GM12878 (cell line): ENCODE measurements at regions not wholly inside any gene's neighbourhood (a gene's known extent, or its start where the extent isn't known, plus 50 kb on each side); places are given as distances from the start of the nearest gene placed in this dataset.

Experiments
- ATAC-seq: fragments of 200-7000 bp; cut with Tn5 transposase; 3 replicates; pipeline ENCODE4 v1.9.1; 2020; ENCODE audit warnings: mild to moderate bottlenecking, moderate library complexity
- BruUV-seq: library from RNA; stranded (reverse); fragments of 400-500 nt; replicated peaks from 2 replicates; lab custom pipeline; 2021; lab: Mats Ljungman, UMichigan
- CTCF ChIA-PET: fragments of 300-600 bp; sonication (Branson Sonifier 250); formaldehyde crosslinking; extraction: SDS; loops from one replicate; lab custom pipeline; 2021; ENCODE audit warnings: inconsistent platforms; lab: Yijun Ruan, JAX
- POLR2A ChIA-PET: fragments of 350-600 bp; formaldehyde crosslinking; extraction: SDS; loops from one replicate; lab custom pipeline; 2021; ENCODE audit warnings: inconsistent platforms; lab: Charles Lee
- RAD21 ChIA-PET: fragments of 300-600 bp; sonication (Branson Sonifier 250); formaldehyde crosslinking; loops from one replicate; lab custom pipeline; 2023; ENCODE audit warnings: antibody characterized with exemption; ENCODE audit not compliant: unreplicated experiment; lab: Charles Lee
- SMC1A ChIA-PET: fragments of 300-600 bp; sonication (Branson Sonifier 250); formaldehyde crosslinking; loops from one replicate; lab custom pipeline; 2023; ENCODE audit not compliant: unreplicated experiment, uncharacterized antibody; lab: Charles Lee
- DNase-seq: peaks from one replicate; pipeline ENCODE4 v3.0.0-alpha.2; 2011; ENCODE audit warnings: low read depth, low spot score
- FAIRE-seq: peaks from 3 replicates; lab custom pipeline; 2011; peaks lifted over from hg19 to GRCh38; lab: Jason Lieb, UNC
- H2AFZ ChIP-seq: 2 replicates; pipeline ENCODE4 v1.6.0; 2011; ENCODE audit warnings: low read depth, low read length, control low read depth; ENCODE audit not compliant: control insufficient read depth
- H3K27ac ChIP-seq: 2 replicates; pipeline ENCODE4 v1.5.1; 2011; ENCODE audit warnings: control low read depth; ENCODE audit not compliant: control insufficient read depth, insufficient read depth
- H3K27me3 ChIP-seq, 2 experiments: replicated peaks in 1 of 2; 2 replicates each; pipeline versions ENCODE4 v1.6.0 to v1.6.1; 2011; ENCODE audit warnings: low read length in 1 of 2; ENCODE audit not compliant: control insufficient read depth in 2 of 2, insufficient read depth in 2 of 2
- H3K36me3 ChIP-seq, 2 experiments: 2 replicates each; pipeline ENCODE4 v1.5.1; 2011; ENCODE audit warnings: low read length in 1 of 2; ENCODE audit not compliant: control insufficient read depth in 2 of 2, insufficient read depth in 2 of 2
- H3K4me1 ChIP-seq: 2 replicates; pipeline ENCODE4 v1.6.1; 2011; ENCODE audit warnings: mild to moderate bottlenecking, low read length, moderate library complexity, mixed read lengths; ENCODE audit not compliant: control insufficient read depth, insufficient read depth
- H3K4me2 ChIP-seq: 2 replicates; pipeline ENCODE4 v1.6.0; 2011; ENCODE audit warnings: control low read depth; ENCODE audit not compliant: control insufficient read depth, insufficient read depth
- H3K4me3 ChIP-seq: fragments of 200-600 bp; sonication (generic); 2 replicates; pipeline ENCODE4 v1.5.1; 2016
- H3K79me2 ChIP-seq: 2 replicates; pipeline ENCODE4 v1.6.0; 2011; ENCODE audit warnings: low read length; ENCODE audit not compliant: control insufficient read depth, insufficient read depth
- H3K9ac ChIP-seq: 2 replicates; pipeline ENCODE4 v1.8.0; 2011; ENCODE audit warnings: low read length, control low read depth, mixed read lengths; ENCODE audit not compliant: control insufficient read depth, insufficient read depth
- H3K9me3 ChIP-seq: replicated peaks from 3 replicates; pipeline ENCODE4 v1.5.1; 2011; ENCODE audit warnings: mild to moderate bottlenecking, low read length; ENCODE audit not compliant: control insufficient read depth, insufficient read depth
- H4K20me1 ChIP-seq: 2 replicates; pipeline ENCODE4 v1.6.0; 2011; ENCODE audit not compliant: control insufficient read depth, insufficient read depth
- CTCF ChIP-seq, 3 experiments: IDR thresholded peaks in 2 of 3; conservative IDR thresholded peaks in 1 of 3; 2 replicates each; pipeline ENCODE4 v1.5.1; 2011; ENCODE audit warnings: low read depth in 3 of 3, low read length in 3 of 3, mild to moderate bottlenecking in 3 of 3, control low read depth in 2 of 3, moderate library complexity in 2 of 3, inconsistent platforms in 1 of 3, mixed read lengths in 1 of 3; ENCODE audit not compliant: control insufficient read depth in 2 of 3, insufficient read depth in 1 of 3; ENCODE audit errors: extremely low read depth in 1 of 3
- GATAD2B ChIP-seq: fragments of 450-650 bp; conservative IDR thresholded peaks from 2 replicates; pipeline ENCODE4 v1.6.1; 2017; ENCODE audit warnings: low read depth, mild to moderate bottlenecking, moderate library complexity
- MLLT1 ChIP-seq: fragments of 450-650 bp; IDR thresholded peaks from 2 replicates; pipeline ENCODE4 v1.6.1; 2016; ENCODE audit warnings: mild to moderate bottlenecking
- NFIC ChIP-seq: IDR thresholded peaks from 2 replicates; pipeline ENCODE4 v1.6.1; 2012; ENCODE audit warnings: low read depth, mild to moderate bottlenecking, inconsistent platforms, low read length, moderate library complexity
- SREBF2 ChIP-seq: IDR thresholded peaks from 2 replicates; pipeline ENCODE4 v1.6.1; 2012; ENCODE audit warnings: mild to moderate bottlenecking, low read length
- ZNF217 ChIP-seq: fragments of 450-650 bp; IDR thresholded peaks from 2 replicates; pipeline ENCODE4 v1.6.1; 2017; ENCODE audit warnings: antibody characterized with exemption, mild to moderate bottlenecking
- WGBS: methylation state at CpG from one replicate; pipeline ENCODE4 v1.1.6; 2016; ENCODE audit warnings: low lambda C conversion rate; ENCODE audit not compliant: insufficient replicate concordance, insufficient coverage; ENCODE audit errors: missing lambda C conversion rate; 5-methylcytosine and 5-hydroxymethylcytosine counted together
- in situ Hi-C: fragments of 300-500 bp; cut with MboI; formaldehyde crosslinking; loops from 9 replicates; pipeline ENCODE4 v1.14.3; 2018; ENCODE audit warnings: mixed read lengths
- intact Hi-C: fragments of 100-400 bp; cut with micrococcal nuclease; formaldehyde crosslinking; loops from one replicate; pipeline ENCODE4 v1.14.2; 2022; ENCODE audit not compliant: unreplicated experiment

DNA sequence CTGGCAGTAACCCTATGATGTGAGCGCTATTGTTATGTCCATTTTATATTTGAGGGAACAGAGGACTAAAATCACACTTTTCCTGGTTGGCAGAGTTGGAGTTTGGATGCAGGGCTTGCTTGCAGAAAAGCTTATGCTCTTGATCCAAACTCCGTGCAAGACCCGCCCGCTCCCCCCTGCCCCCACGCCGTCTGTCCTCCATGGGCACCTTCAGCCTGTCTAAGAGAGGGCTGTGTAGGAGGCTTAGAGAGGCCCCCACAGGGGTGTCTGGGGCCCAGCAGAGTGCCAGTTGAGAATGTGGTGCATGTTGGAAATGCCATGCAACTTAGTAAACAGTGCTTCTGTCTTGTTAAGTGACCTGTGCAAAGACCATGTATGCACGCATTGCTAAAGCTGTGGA, 170.5 kb upstream of the NPY start:
- no peak overlapping the region for H3K4me2 ChIP-seq
- BruUV-seq = no TSS peak
- TF ChIP-seq GATAD2B = no peak
- no peak for TF ChIP-seq MLLT1
- TF ChIP-seq SREBF2 = no peak
- no peak for TF ChIP-seq ZNF217
- no peak for TF ChIP-seq NFIC
- no peak for TF ChIP-seq CTCF (IDR thresholded peaks at IDR 0.05 in 2 of 3, conservative IDR thresholded peaks at IDR 0.05 in 1 of 3; ENCODE audit: control insufficient read depth in 2 of 3, extremely low read depth in 1 of 3, insufficient read depth in 1 of 3, low read depth in 3 of 3, low read length in 3 of 3)
- DNase-seq (no peak), FAIRE-seq (no peak), ATAC-seq (no peak)
- H3K4me3 ChIP-seq = no peak overlapping the region
- no peak overlapping the region for H3K9ac ChIP-seq
- RAD21 ChIA-PET = no interaction called here
- POLR2A ChIA-PET = no interaction called here
- H3K27me3 ChIP-seq = no peaks in the 10 kb centered on the region; a peak in 1 of 4 replicates
- SMC1A ChIA-PET = no interaction called here
- no peaks in the 10 kb centered on the region for H3K4me1 ChIP-seq
- no peaks in the 10 kb centered on the region for H3K79me2 ChIP-seq
- CTCF ChIA-PET = no interaction called here
- intact Hi-C loops = no loop called here
- H3K36me3 ChIP-seq = no peaks in the 10 kb centered on the region
- H3K27ac ChIP-seq = no peak overlapping the region
- H4K20me1 ChIP-seq = no peaks in the 10 kb centered on the region; the same call in 1 of the 2 replicates
- WGBS = 87% methylated on average over 7 of the region's 7 CpGs
- in situ Hi-C loops = no loop called here
- no peaks in the 10 kb centered on the region for H3K9me3 ChIP-seq
- H2AFZ ChIP-seq = no peak overlapping the region
